GM23338 (cell line): ENCODE measurements at regions not wholly inside any gene's neighbourhood (a gene's known extent, or its start where the extent isn't known, plus 50 kb on each side); places are given as distances from the start of the nearest gene placed in this dataset.

Experiments
- ATAC-seq: fragments of 200-7000 bp; cut with Tn5 transposase; 3 replicates; pipeline ENCODE4 v1.9.1; 2020
- DNase-seq: peaks from one replicate; pipeline ENCODE4 v3.0.0-alpha.2; 2015; ENCODE audit warnings: low spot score
- H2AFZ ChIP-seq: fragments of 200-600 bp; sonication (generic); 2 replicates; pipeline ENCODE4 v1.8.0; 2016; ENCODE audit warnings: antibody characterized with exemption, mild to moderate bottlenecking, moderate library complexity
- H3F3A ChIP-seq: fragments of 200-600 bp; sonication (generic); replicated peaks from 2 replicates; pipeline ENCODE4 v1.8.0; 2017; ENCODE audit warnings: antibody characterized with exemption, mixed run types, low read depth
- H3K27ac ChIP-seq: fragments of 200-600 bp; sonication (generic); 2 replicates; pipeline ENCODE4 v1.6.1; 2016; ENCODE audit warnings: low read depth
- H3K27me3 ChIP-seq: fragments of 200-600 bp; sonication (generic); 2 replicates; pipeline ENCODE4 v1.8.0; 2016; ENCODE audit warnings: mild to moderate bottlenecking, mixed run types, moderate library complexity; ENCODE audit not compliant: insufficient read depth
- H3K36me3 ChIP-seq: fragments of 200-600 bp; sonication (generic); 2 replicates; pipeline ENCODE4 v1.8.0; 2016; ENCODE audit warnings: mild to moderate bottlenecking; ENCODE audit not compliant: insufficient read depth
- H3K4me1 ChIP-seq: fragments of 200-600 bp; sonication (generic); 2 replicates; pipeline ENCODE4 v1.8.0; 2016; ENCODE audit warnings: mild to moderate bottlenecking, moderate library complexity; ENCODE audit not compliant: insufficient read depth
- H3K4me2 ChIP-seq: fragments of 200-600 bp; sonication (generic); 2 replicates; pipeline ENCODE4 v1.7.1; 2017; ENCODE audit warnings: mixed run types
- H3K4me3 ChIP-seq: fragments of 200-600 bp; sonication (generic); 2 replicates; pipeline ENCODE4 v1.6.1; 2016; ENCODE audit warnings: mixed run types
- H3K79me2 ChIP-seq: fragments of 200-600 bp; sonication (generic); replicated peaks from 2 replicates; pipeline ENCODE4 v1.8.0; 2017; ENCODE audit warnings: mild to moderate bottlenecking; ENCODE audit not compliant: insufficient read depth
- H3K9me2 ChIP-seq: fragments of 200-600 bp; sonication (generic); 2 replicates; pipeline ENCODE4 v1.8.0; 2017; ENCODE audit not compliant: insufficient read depth
- H4K20me1 ChIP-seq: fragments of 200-600 bp; sonication (generic); replicated peaks from 2 replicates; pipeline ENCODE4 v1.8.0; 2017; ENCODE audit warnings: mild to moderate bottlenecking; ENCODE audit not compliant: insufficient read depth
- H3K27ac Mint-ChIP-seq: 2 replicates; pipeline ENCODE4 v1.8.0; 2020; ENCODE audit warnings: inconsistent platforms, mild to moderate bottlenecking, moderate library complexity, mixed read lengths
- H3K27me3 Mint-ChIP-seq: 3 replicates; pipeline ENCODE4 v1.8.0; 2022; ENCODE audit warnings: low read depth, mild to moderate bottlenecking, moderate library complexity, mixed read lengths, inconsistent platforms; ENCODE audit not compliant: insufficient read depth, poor library complexity
- H3K36me3 Mint-ChIP-seq: 3 replicates; pipeline ENCODE4 v1.8.0; 2021; ENCODE audit warnings: low read depth, mild to moderate bottlenecking, inconsistent platforms, moderate library complexity, mixed read lengths
- H3K4me1 Mint-ChIP-seq: 3 replicates; pipeline ENCODE4 v1.8.0; 2020; ENCODE audit warnings: mild to moderate bottlenecking, inconsistent platforms, mixed read lengths
- H3K4me3 Mint-ChIP-seq: 3 replicates; pipeline ENCODE4 v1.8.0; 2021; ENCODE audit warnings: moderate library complexity, mild to moderate bottlenecking, inconsistent platforms, mixed read lengths
- H3K9me3 Mint-ChIP-seq: 3 replicates; pipeline ENCODE4 v1.8.0; 2020; ENCODE audit warnings: moderate library complexity, mild to moderate bottlenecking, inconsistent platforms, mixed read lengths
- CREB1 ChIP-seq: fragments of 250-450 bp; sonication (Bioruptor Pico); IDR thresholded peaks from 2 replicates; pipeline ENCODE4 v1.5.0; 2020; ENCODE audit warnings: low read depth, mild to moderate bottlenecking, moderate library complexity
- EZH2 ChIP-seq: fragments of 200-600 bp; sonication (generic); IDR thresholded peaks from one replicate; pipeline ENCODE4 v1.8.0; 2017; ENCODE audit warnings: antibody characterized with exemption, mild to moderate bottlenecking, low read depth; ENCODE audit not compliant: unreplicated experiment
- EZH2phosphoT487 ChIP-seq: fragments of 200-600 bp; sonication (generic); IDR thresholded peaks from one replicate; pipeline ENCODE4 v1.8.1; 2018; ENCODE audit warnings: antibody characterized with exemption; ENCODE audit not compliant: unreplicated experiment
- NANOG ChIP-seq: IDR thresholded peaks from 2 replicates; pipeline ENCODE4 v1.6.1; 2016; ENCODE audit warnings: antibody characterized with exemption, borderline replicate concordance
- POLR2AphosphoS5 ChIP-seq: IDR thresholded peaks from 2 replicates; pipeline ENCODE4 v1.6.1; 2016; ENCODE audit warnings: antibody characterized with exemption, low read depth
- STAT1 ChIP-seq: IDR thresholded peaks from one replicate; pipeline ENCODE4 v1.6.1; 2016; ENCODE audit warnings: antibody characterized with exemption; ENCODE audit not compliant: unreplicated experiment
- ZNF114 ChIP-seq: fragments of 250-450 bp; sonication (Bioruptor Pico); IDR thresholded peaks from 2 replicates; pipeline ENCODE4 v1.5.0; 2020; ENCODE audit warnings: mild to moderate bottlenecking, moderate library complexity
- ZNF331 ChIP-seq: fragments of 250-450 bp; sonication (Bioruptor Pico); IDR thresholded peaks from 2 replicates; pipeline ENCODE4 v1.5.0; 2020; ENCODE audit warnings: low read depth, mild to moderate bottlenecking, moderate library complexity
- TF ChIP-seq, protein P1 (sequence below): fragments of 250-450 bp; sonication (Bioruptor Pico); IDR thresholded peaks from 2 replicates; pipeline ENCODE4 v1.5.0; 2020; ENCODE audit warnings: mild to moderate bottlenecking, moderate library complexity
- TF ChIP-seq, protein P2 (sequence below), 2 experiments: fragments of 200-600 bp in 1 of 2; sonication (generic) in 1 of 2; conservative IDR thresholded peaks; 2 replicates each; pipeline versions ENCODE4 v1.5.1 to v1.6.1; 2016 to 2017; ENCODE audit warnings: antibody characterized with exemption in 2 of 2, low read depth in 2 of 2, mild to moderate bottlenecking in 2 of 2, moderate library complexity in 1 of 2
- TF ChIP-seq, protein P3 (sequence below): IDR thresholded peaks from 2 replicates; pipeline ENCODE4 v1.6.1; 2016; ENCODE audit warnings: antibody characterized with exemption

DNA sequence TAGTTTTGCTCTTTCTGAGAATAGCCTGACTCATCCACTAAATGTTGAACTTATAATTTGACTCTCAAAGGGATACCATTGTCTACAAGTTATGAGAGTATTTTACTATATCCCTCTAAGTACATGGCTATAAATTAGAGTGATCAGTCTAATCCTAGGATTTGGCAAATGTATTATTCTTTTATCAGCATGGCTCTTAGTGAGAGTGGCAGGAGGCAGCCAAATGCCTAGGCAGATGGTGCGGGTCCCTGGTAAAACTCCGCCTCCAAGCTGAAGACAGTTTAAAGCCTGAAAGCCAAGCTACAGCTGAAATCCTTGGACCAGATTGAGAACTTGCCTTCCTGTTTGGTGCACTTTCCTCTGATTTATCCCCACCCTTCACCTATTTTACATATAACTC is 631.8 kb downstream of the SQOR start:
- H3K4me2 ChIP-seq = no peak overlapping the region
- no peak overlapping the region for H2AFZ ChIP-seq
- H3K4me3 Mint-ChIP-seq = no peak overlapping the region
- H3K27me3 Mint-ChIP-seq = no peaks in the 10 kb centered on the region
- no peaks in the 10 kb centered on the region for H3K27me3 ChIP-seq
- H4K20me1 ChIP-seq = no peaks in the 10 kb centered on the region
- H3K27ac ChIP-seq = no peak overlapping the region
- no peaks in the 10 kb centered on the region for H3K9me2 ChIP-seq
- no peak overlapping the region for H3K27ac Mint-ChIP-seq
- DNase-seq = no peak
- H3K4me1 Mint-ChIP-seq = no peaks in the 10 kb centered on the region; the same call in 2 of the 3 replicates
- H3K36me3 Mint-ChIP-seq = peaks cover 3% of the 10 kb centered on the region; the same call in 1 of the 3 replicates
- H3K9me3 Mint-ChIP-seq = peaks cover 56% of the 10 kb centered on the region
- H3K4me1 ChIP-seq = no peaks in the 10 kb centered on the region
- H3K4me3 ChIP-seq = no peak overlapping the region
- no peaks in the 10 kb centered on the region for H3F3A ChIP-seq
- TF ChIP-seq EZH2phosphoT487 (no peak), EZH2 (no peak), POLR2AphosphoS5 (no peak), ZNF114 (CRISPR knock-in tag) (no peak), NANOG (no peak)
- TF ChIP-seq, protein P1, sequence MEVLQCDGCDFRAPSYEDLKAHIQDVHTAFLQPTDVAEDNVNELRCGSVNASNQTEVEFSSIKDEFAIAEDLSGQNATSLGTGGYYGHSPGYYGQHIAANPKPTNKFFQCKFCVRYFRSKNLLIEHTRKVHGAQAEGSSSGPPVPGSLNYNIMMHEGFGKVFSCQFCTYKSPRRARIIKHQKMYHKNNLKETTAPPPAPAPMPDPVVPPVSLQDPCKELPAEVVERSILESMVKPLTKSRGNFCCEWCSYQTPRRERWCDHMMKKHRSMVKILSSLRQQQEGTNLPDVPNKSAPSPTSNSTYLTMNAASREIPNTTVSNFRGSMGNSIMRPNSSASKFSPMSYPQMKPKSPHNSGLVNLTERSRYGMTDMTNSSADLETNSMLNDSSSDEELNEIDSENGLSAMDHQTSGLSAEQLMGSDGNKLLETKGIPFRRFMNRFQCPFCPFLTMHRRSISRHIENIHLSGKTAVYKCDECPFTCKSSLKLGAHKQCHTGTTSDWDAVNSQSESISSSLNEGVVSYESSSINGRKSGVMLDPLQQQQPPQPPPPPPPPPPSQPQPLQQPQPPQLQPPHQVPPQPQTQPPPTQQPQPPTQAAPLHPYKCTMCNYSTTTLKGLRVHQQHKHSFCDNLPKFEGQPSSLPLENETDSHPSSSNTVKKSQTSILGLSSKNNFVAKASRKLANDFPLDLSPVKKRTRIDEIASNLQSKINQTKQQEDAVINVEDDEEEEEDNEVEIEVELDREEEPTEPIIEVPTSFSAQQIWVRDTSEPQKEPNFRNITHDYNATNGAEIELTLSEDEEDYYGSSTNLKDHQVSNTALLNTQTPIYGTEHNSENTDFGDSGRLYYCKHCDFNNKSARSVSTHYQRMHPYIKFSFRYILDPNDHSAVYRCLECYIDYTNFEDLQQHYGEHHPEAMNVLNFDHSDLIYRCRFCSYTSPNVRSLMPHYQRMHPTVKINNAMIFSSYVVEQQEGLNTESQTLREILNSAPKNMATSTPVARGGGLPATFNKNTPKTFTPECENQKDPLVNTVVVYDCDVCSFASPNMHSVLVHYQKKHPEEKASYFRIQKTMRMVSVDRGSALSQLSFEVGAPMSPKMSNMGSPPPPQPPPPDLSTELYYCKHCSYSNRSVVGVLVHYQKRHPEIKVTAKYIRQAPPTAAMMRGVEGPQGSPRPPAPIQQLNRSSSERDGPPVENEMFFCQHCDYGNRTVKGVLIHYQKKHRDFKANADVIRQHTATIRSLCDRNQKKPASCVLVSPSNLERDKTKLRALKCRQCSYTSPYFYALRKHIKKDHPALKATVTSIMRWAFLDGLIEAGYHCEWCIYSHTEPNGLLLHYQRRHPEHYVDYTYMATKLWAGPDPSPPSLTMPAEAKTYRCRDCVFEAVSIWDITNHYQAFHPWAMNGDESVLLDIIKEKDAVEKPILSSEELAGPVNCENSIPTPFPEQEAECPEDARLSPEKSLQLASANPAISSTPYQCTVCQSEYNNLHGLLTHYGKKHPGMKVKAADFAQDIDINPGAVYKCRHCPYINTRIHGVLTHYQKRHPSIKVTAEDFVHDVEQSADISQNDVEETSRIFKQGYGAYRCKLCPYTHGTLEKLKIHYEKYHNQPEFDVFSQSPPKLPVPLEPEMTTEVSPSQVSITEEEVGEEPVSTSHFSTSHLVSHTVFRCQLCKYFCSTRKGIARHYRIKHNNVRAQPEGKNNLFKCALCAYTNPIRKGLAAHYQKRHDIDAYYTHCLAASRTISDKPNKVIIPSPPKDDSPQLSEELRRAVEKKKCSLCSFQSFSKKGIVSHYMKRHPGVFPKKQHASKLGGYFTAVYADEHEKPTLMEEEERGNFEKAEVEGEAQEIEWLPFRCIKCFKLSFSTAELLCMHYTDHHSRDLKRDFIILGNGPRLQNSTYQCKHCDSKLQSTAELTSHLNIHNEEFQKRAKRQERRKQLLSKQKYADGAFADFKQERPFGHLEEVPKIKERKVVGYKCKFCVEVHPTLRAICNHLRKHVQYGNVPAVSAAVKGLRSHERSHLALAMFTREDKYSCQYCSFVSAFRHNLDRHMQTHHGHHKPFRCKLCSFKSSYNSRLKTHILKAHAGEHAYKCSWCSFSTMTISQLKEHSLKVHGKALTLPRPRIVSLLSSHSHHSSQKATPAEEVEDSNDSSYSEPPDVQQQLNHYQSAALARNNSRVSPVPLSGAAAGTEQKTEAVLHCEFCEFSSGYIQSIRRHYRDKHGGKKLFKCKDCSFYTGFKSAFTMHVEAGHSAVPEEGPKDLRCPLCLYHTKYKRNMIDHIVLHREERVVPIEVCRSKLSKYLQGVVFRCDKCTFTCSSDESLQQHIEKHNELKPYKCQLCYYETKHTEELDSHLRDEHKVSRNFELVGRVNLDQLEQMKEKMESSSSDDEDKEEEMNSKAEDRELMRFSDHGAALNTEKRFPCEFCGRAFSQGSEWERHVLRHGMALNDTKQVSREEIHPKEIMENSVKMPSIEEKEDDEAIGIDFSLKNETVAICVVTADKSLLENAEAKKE (CRISPR knock-in tag) = no peak
- no peaks in the 10 kb centered on the region for H3K79me2 ChIP-seq
- no peaks in the 10 kb centered on the region for H3K36me3 ChIP-seq
- ATAC-seq = no peak

DNA sequence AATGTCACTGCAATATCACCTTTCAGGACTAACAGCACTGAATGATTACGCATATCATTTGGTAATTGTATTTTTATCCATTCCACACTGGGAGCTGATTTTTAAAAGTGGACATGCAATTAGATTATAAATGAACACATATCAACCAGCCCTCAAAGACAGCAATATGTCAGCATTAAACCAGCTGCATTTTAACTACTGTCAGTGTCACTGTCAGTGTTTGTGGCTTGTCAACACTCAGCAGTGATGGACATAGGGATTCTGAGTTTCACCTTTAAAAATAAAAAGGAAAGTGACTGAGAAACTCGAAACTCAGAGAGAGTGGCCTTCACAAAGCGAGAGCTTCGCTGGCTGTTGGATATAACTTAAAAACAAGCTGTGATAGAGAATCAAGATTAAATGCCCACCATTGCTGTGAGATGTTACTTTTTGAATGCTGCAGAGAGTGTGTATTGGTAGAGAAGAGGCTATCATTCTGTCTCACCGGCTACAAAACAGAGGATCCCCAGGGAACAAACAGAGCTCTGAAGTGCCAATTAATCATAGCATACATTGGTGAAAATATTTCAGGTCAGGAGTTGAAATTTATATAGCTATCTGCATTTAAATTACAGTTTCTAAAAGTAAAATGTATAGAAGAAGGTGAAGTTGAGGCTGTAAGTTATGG is 635.8 kb downstream of the SQOR start:
- H2AFZ ChIP-seq = no peak overlapping the region
- TF ChIP-seq ZNF331 (CRISPR knock-in tag) (no peak), NANOG (no peak), CREB1 (CRISPR knock-in tag) (no peak), ZNF114 (CRISPR knock-in tag) (no peak), STAT1 (no peak), POLR2AphosphoS5 (no peak), EZH2 (no peak)
- TF ChIP-seq, protein P2, sequence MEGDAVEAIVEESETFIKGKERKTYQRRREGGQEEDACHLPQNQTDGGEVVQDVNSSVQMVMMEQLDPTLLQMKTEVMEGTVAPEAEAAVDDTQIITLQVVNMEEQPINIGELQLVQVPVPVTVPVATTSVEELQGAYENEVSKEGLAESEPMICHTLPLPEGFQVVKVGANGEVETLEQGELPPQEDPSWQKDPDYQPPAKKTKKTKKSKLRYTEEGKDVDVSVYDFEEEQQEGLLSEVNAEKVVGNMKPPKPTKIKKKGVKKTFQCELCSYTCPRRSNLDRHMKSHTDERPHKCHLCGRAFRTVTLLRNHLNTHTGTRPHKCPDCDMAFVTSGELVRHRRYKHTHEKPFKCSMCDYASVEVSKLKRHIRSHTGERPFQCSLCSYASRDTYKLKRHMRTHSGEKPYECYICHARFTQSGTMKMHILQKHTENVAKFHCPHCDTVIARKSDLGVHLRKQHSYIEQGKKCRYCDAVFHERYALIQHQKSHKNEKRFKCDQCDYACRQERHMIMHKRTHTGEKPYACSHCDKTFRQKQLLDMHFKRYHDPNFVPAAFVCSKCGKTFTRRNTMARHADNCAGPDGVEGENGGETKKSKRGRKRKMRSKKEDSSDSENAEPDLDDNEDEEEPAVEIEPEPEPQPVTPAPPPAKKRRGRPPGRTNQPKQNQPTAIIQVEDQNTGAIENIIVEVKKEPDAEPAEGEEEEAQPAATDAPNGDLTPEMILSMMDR (conservative IDR thresholded peaks at IDR 0.05; ENCODE audit: low read depth in 2 of 2) = no peak
- TF ChIP-seq, protein P3, sequence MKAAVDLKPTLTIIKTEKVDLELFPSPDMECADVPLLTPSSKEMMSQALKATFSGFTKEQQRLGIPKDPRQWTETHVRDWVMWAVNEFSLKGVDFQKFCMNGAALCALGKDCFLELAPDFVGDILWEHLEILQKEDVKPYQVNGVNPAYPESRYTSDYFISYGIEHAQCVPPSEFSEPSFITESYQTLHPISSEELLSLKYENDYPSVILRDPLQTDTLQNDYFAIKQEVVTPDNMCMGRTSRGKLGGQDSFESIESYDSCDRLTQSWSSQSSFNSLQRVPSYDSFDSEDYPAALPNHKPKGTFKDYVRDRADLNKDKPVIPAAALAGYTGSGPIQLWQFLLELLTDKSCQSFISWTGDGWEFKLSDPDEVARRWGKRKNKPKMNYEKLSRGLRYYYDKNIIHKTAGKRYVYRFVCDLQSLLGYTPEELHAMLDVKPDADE = no peak

More for the DNA sequence above, 635.8 kb downstream of the SQOR start:
- no peaks in the 10 kb centered on the region for H3K9me2 ChIP-seq
- H3K36me3 ChIP-seq = no peaks in the 10 kb centered on the region
- DNase-seq = no peak
- no peaks in the 10 kb centered on the region for H3K4me1 ChIP-seq
- no peak for ATAC-seq
- Mint-ChIP-seq H3K27ac (no peak overlapping the region), H3K4me3 (no peak overlapping the region), H3K4me1 (no peaks in the 10 kb centered on the region; the same call in 2 of the 3 replicates), H3K9me3 (peaks cover 52% of the 10 kb centered on the region), H3K27me3 (no peaks in the 10 kb centered on the region), H3K36me3 (no peaks in the 10 kb centered on the region)
- no peaks in the 10 kb centered on the region for H3K79me2 ChIP-seq
- no peak overlapping the region for H3K4me2 ChIP-seq
- H3F3A ChIP-seq = no peaks in the 10 kb centered on the region
- no peaks in the 10 kb centered on the region for H3K27me3 ChIP-seq
- H4K20me1 ChIP-seq = no peaks in the 10 kb centered on the region
- no peak overlapping the region for H3K27ac ChIP-seq
- H3K4me3 ChIP-seq = no peak overlapping the region
